Left lung (tissue), 4 donors: ENCODE measurements at regions not wholly inside any gene's neighbourhood (a gene's known extent, or its start where the extent isn't known, plus 50 kb on each side); places are given as distances from the start of the nearest gene placed in this dataset.

Experiments used
- ATAC-seq: fragments of 200-7000 bp; cut with Tn5 transposase; one replicate; pipeline ENCODE4 v1.9.1; 2020; ENCODE audit warnings: moderate library complexity
- DNase-seq, 4 donors: peaks; one replicate each; pipeline ENCODE4 v3.0.0-alpha.2; 2013 to 2020
- H3K27ac ChIP-seq, 2 donors: fragments of 200-600 bp; sonication (generic) in 1 of 2; one replicate each; pipeline versions ENCODE4 v1.5.0 to v1.8.0; 2020 to 2021
- H3K27me3 ChIP-seq, 2 donors: fragments of 200-600 bp; sonication (generic) in 1 of 2; one replicate each; pipeline versions ENCODE4 v1.5.0 to v1.8.0; 2020 to 2021
- H3K36me3 ChIP-seq, 2 donors: fragments of 200-600 bp; sonication (generic) in 1 of 2; one replicate each; pipeline versions ENCODE4 v1.5.0 to v1.8.0; 2020 to 2021
- H3K4me1 ChIP-seq, 2 donors: fragments of 200-600 bp; one replicate each; pipeline ENCODE4 v1.8.0; 2021
- H3K4me3 ChIP-seq, 2 donors: fragments of 200-600 bp; sonication (generic) in 1 of 2; one replicate each; pipeline versions ENCODE4 v1.5.0 to v1.8.0; 2020 to 2021; ENCODE audit warnings: mild to moderate bottlenecking in 1 of 2
- H3K9me3 ChIP-seq, 2 donors: fragments of 200-600 bp; sonication (generic) in 1 of 2; one replicate each; pipeline versions ENCODE4 v1.5.0 to v1.8.0; 2020 to 2021
- CTCF ChIP-seq, 2 donors: fragments of 200-600 bp; sonication (generic) in 1 of 2; IDR thresholded peaks; one replicate each; pipeline versions ENCODE4 v1.5.0 to v1.8.0; 2021; ENCODE audit warnings: antibody characterized with exemption in 2 of 2
- intact Hi-C, 2 donors: fragments of 100-400 bp; cut with DNase I; formaldehyde crosslinking; loops; one replicate each; pipeline versions ENCODE4 v1.11.2 to v1.14.2; 2022
- donor health status: DM: no; HTN: yes; CAD: no.
- donor health status: DM: no; HTN: no; CAD: no.

GRCh38 chr2:9106338-9107167, 100.1 kb upstream of the ASAP2 start:
- Histone ChIP-seq H3K4me1 (peaks cover 12 to 15% of the 10 kb centered on the region in 2 donors), H3K36me3 (no peaks in the 10 kb centered on the region), H3K27ac (peak overlapping the region in 1 of 2 donors; percentile 50), H3K9me3 (no peaks in the 10 kb centered on the region), H3K4me3 (no peak overlapping the region), H3K27me3 (no peaks in the 10 kb centered on the region)
- no peak for TF ChIP-seq CTCF (IDR thresholded peaks at IDR 0.05)
- ATAC-seq (no peak), DNase-seq (peak in 1 of 4 donors; percentile 47)
- intact Hi-C loops = no loop called here

GRCh38 chr2:9105601-9106337, 100.8 kb upstream of the ASAP2 start:
- no peaks in the 10 kb centered on the region for H3K36me3 ChIP-seq
- H3K4me1 ChIP-seq = peaks cover 12 to 15% of the 10 kb centered on the region in 2 donors
- DNase-seq = no peak
- H3K27ac ChIP-seq = no peak overlapping the region
- intact Hi-C loops = no loop called here
- H3K4me3 ChIP-seq = no peak overlapping the region
- no peak for ATAC-seq
- no peaks in the 10 kb centered on the region for H3K9me3 ChIP-seq
- TF ChIP-seq CTCF (IDR thresholded peaks at IDR 0.05) = no peak
- no peaks in the 10 kb centered on the region for H3K27me3 ChIP-seq

GRCh38 chr2:9103663-9104277, 100.3 kb upstream of the MBOAT2 start:
- no peaks in the 10 kb centered on the region for H3K9me3 ChIP-seq
- H3K27ac ChIP-seq = no peak overlapping the region
- no peak for ATAC-seq
- H3K36me3 ChIP-seq = no peaks in the 10 kb centered on the region
- TF ChIP-seq CTCF (IDR thresholded peaks at IDR 0.05) = no peak
- no peak overlapping the region for H3K4me3 ChIP-seq
- no peak for DNase-seq
- H3K27me3 ChIP-seq = no peaks in the 10 kb centered on the region
- H3K4me1 ChIP-seq = peaks cover 12 to 15% of the 10 kb centered on the region in 2 donors
- intact Hi-C loops = no loop called here

- H3K27ac ChIP-seq = no peak overlapping the region
- H3K4me3 ChIP-seq = no peak overlapping the region
- H3K4me1 ChIP-seq = peaks cover 8 to 15% of the 10 kb centered on the region in 2 donors
- intact Hi-C loops = no loop called here
- H3K36me3 ChIP-seq = no peaks in the 10 kb centered on the region
- H3K9me3 ChIP-seq = no peaks in the 10 kb centered on the region
- peak in 1 of 4 donors; percentile 47 for DNase-seq
- ATAC-seq = no peak
- TF ChIP-seq CTCF (IDR thresholded peaks at IDR 0.05) = no peak
- H3K27me3 ChIP-seq = no peaks in the 10 kb centered on the region
These were observed 99.6 kb upstream of the MBOAT2 start for GRCh38 chr2:9102861-9103662.
